LNCAP (cell line): ENCODE measurements at regions not wholly inside any gene's neighbourhood (a gene's known extent, or its start where the extent isn't known, plus 50 kb on each side); places are given as distances from the start of the nearest gene placed in this dataset.

Source experiments
- CTCF ChIP-seq: fragments of 450-650 bp; IDR thresholded peaks from 2 replicates; pipeline ENCODE4 v1.5.1; 2017; ENCODE audit warnings: mild to moderate bottlenecking

- no peak for TF ChIP-seq CTCF
Observed at GRCh38 chr10:56856569-56856968, 495.5 kb upstream of the ZWINT start.

DNA sequence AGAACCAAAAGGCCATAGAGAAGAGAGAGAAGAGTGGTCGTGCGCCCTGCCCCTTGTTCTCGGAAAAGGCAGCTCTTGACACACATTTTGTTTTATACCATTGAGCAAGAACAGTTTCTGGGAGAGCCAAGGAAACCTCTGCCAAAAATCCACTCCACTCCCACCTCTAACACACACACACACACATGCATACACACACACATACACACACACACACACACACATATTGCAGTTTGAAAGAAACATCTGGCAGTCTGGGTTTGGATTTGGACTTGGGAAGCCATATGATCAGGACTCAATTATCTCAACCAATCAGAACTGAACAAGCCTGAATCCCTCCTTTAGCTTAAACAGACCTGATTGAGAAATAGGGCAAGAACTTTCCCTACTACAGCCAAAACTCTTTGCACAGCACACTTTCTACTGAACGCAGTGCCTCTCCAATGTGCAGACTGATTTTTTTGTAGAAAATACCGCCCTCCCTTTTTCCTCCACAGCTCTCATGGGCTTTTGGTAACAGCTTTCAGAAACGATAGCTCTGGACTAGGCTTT is 484.0 kb upstream of the ZWINT start:
- no peak for TF ChIP-seq CTCF

- no peak for TF ChIP-seq CTCF
Observed at GRCh38 chr10:56836659-56837058, 475.6 kb upstream of the ZWINT start.

DNA sequence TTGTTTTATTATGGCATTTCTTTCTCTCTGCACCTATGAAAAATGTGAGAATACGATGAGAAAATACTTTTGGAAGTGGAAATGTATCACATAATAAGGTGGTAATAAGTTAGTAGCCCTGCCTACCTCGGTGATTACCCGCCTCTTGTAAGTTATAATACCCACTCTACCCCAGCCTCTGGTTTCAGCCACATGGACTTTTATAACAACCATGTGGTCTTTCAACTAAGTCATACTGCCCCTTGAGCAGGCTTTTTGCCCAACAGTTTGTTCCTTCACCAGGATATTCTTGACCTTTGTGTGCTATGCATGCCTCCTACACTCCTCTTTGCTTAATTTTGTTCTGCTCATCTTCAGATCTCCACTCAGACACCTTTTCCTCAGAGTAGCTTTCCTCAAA is 470.6 kb upstream of the ZWINT start:
- TF ChIP-seq CTCF, result no peak

DNA sequence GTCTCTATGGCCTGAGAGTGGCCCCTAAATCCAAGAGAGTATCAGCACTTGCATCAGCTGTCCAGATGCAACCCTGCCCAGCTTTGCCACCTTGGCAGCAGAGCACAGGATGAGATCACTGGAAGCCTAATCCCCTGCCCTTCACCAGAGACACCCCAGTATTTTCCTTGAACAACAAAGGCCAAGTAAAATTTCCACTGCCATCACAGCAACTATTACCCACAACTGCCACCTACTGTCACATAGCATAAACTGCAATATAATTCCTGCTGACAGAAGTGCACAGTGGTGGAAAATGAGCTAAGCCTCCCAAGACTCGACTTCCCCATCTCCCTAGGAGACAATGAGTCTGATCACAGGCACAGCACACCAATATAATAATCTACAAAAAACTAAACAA is 462.8 kb upstream of the ZWINT start:
- peak; percentile 50; the same call in 1 of the 2 replicates for TF ChIP-seq CTCF

DNA sequence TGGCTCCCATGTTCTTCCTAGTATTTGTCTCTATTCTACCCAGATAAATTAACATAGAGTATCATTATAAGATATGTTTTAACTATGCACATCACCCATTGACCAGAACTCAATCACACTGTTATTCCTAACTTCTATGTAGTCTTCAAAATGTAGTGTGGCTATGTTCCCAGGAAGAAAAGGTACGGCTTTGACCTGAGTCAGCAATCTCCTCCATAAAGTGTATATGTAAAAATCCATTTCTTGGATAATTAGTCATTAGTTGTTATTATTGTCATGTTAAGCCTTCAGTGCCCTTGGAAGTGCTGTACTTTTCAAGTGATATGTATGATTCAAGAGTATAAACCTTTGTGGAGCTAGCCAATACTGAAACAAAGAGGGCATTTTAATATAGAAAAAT is 444.0 kb upstream of the ZWINT start:
- TF ChIP-seq CTCF, result no peak

DNA sequence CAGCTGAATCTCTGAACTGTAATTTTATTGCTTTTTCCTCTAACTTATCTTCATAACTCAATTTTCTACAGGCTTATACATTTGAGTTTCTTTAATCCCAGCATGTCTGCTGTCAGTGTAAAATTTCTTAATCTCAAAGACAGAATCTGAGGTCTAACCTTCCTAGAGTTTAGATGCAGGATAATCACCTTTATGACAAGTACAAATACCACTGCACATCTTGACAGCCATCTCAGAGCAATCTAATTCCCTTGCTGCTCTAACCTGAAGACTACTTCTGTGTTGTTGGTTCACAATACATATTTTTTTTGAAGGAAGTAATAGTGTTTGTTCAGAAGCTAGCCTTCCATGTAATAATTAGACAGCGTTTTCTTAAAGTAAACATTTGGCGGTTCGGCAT is 424.2 kb upstream of the ZWINT start:
- TF ChIP-seq CTCF, result no peak

GRCh38 chr10:56782503-56782902 is 421.4 kb upstream of the ZWINT start:
- TF ChIP-seq CTCF, result no peak
